Liver (tissue), 8 donors: ENCODE measurements at regions not wholly inside any gene's neighbourhood (a gene's known extent, or its start where the extent isn't known, plus 50 kb on each side); places are given as distances from the start of the nearest gene placed in this dataset.

Experiments
- DNase-seq: peaks from one replicate; pipeline ENCODE4 v3.0.0-alpha.2; 2017; ENCODE audit warnings: low spot score
- H3K27ac ChIP-seq, 2 donors: one replicate each; pipeline ENCODE4 v1.7.0; 2013; ENCODE audit warnings: inconsistent platforms in 2 of 2, low read length in 2 of 2, control low read depth in 1 of 2, low read depth in 1 of 2, mild to moderate bottlenecking in 1 of 2
- H3K27me3 ChIP-seq, 4 donors: one replicate each; pipeline versions ENCODE4 v1.6.1 to v1.7.0; 2013; ENCODE audit warnings: low read length in 3 of 4, inconsistent platforms in 1 of 4, mild to moderate bottlenecking in 1 of 4, moderate library complexity in 1 of 4; ENCODE audit not compliant: control insufficient read depth in 4 of 4, insufficient read depth in 4 of 4
- H3K36me3 ChIP-seq, 4 donors: one replicate each; pipeline versions ENCODE4 v1.6.1 to v1.7.0; 2013; ENCODE audit warnings: low read length in 3 of 4, mild to moderate bottlenecking in 3 of 4, low read depth in 1 of 4, moderate library complexity in 1 of 4; ENCODE audit not compliant: control insufficient read depth in 4 of 4, insufficient read depth in 3 of 4
- H3K4me1 ChIP-seq, 4 donors: one replicate each; pipeline versions ENCODE4 v1.6.1 to v1.7.0; 2013; ENCODE audit warnings: low read length in 3 of 4, mild to moderate bottlenecking in 3 of 4, moderate library complexity in 1 of 4; ENCODE audit not compliant: control insufficient read depth in 4 of 4, insufficient read depth in 4 of 4
- H3K4me3 ChIP-seq, 3 donors: one replicate each; pipeline versions ENCODE4 v1.6.1 to v1.7.0; 2013; ENCODE audit warnings: low read length in 3 of 3, control low read depth in 1 of 3, low read depth in 1 of 3, mild to moderate bottlenecking in 1 of 3
- H3K9ac ChIP-seq, 2 donors: one replicate each; pipeline ENCODE4 v1.7.0; 2013; ENCODE audit warnings: low read length in 2 of 2, mild to moderate bottlenecking in 2 of 2, moderate library complexity in 2 of 2, control low read depth in 1 of 2, low read depth in 1 of 2
- H3K9me3 ChIP-seq, 4 donors: one replicate each; pipeline versions ENCODE4 v1.6.1 to v1.7.0; 2013; ENCODE audit warnings: low read length in 3 of 4; ENCODE audit not compliant: control insufficient read depth in 4 of 4
- EGR1 ChIP-seq, 2 donors: IDR thresholded peaks; 2 replicates each; pipeline ENCODE4 v1.6.1; 2016 to 2018; ENCODE audit warnings: antibody characterized with exemption in 2 of 2, low read depth in 2 of 2
- FOXA1 ChIP-seq: IDR thresholded peaks from 2 replicates; pipeline ENCODE4 v1.6.1; 2016; ENCODE audit warnings: antibody characterized with exemption
- FOXA2 ChIP-seq: IDR thresholded peaks from 2 replicates; pipeline ENCODE4 v1.6.1; 2016; ENCODE audit warnings: antibody characterized with exemption
- GABPA ChIP-seq, 2 donors: IDR thresholded peaks in 1 of 2; conservative IDR thresholded peaks in 1 of 2; 2 replicates each; pipeline ENCODE4 v1.6.1; 2016; ENCODE audit warnings: antibody characterized with exemption in 2 of 2, mild to moderate bottlenecking in 1 of 2, moderate library complexity in 1 of 2
- HNF4A ChIP-seq, 2 donors: conservative IDR thresholded peaks; 2 replicates each; pipeline ENCODE4 v1.6.1; 2016; ENCODE audit warnings: antibody characterized with exemption in 2 of 2, mild to moderate bottlenecking in 2 of 2
- RAD21 ChIP-seq, 2 donors: IDR thresholded peaks; 2 replicates each; pipeline ENCODE4 v1.6.1; 2016; ENCODE audit warnings: antibody characterized with exemption in 2 of 2, mild to moderate bottlenecking in 2 of 2
- RXRA ChIP-seq, 2 donors: IDR thresholded peaks; 2 replicates each; pipeline ENCODE4 v1.6.1; 2017 to 2018; ENCODE audit warnings: antibody characterized with exemption in 2 of 2, mild to moderate bottlenecking in 1 of 2
- SP1 ChIP-seq: IDR thresholded peaks from 2 replicates; pipeline ENCODE4 v1.6.1; 2018; ENCODE audit warnings: antibody characterized with exemption, mild to moderate bottlenecking
- TAF1 ChIP-seq: conservative IDR thresholded peaks from 2 replicates; pipeline ENCODE4 v1.6.1; 2016; ENCODE audit warnings: antibody characterized with exemption, mild to moderate bottlenecking
- WGBS: extraction: QIAGEN DNeasy Blood & Tissue Kit; methylation state at CpG from one replicate; pipeline ENCODE4 v1.1.7; 2013; 5-methylcytosine and 5-hydroxymethylcytosine counted together
- TF ChIP-seq, protein P1 (sequence below): fragments of 150-350 bp; IDR thresholded peaks from 2 replicates; pipeline ENCODE4 v1.5.1; 2017; ENCODE audit warnings: improper control_type of control experiment, low read depth, low read length; ENCODE audit not compliant: missing input control
- TF ChIP-seq, protein P2 (sequence below): IDR thresholded peaks from 2 replicates; pipeline ENCODE4 v1.6.1; 2016; ENCODE audit warnings: antibody characterized with exemption
- TF ChIP-seq, protein P3 (sequence below): IDR thresholded peaks from 2 replicates; pipeline ENCODE4 v1.6.1; 2016; ENCODE audit warnings: antibody characterized with exemption
- TF ChIP-seq, protein P4 (sequence below): IDR thresholded peaks from 2 replicates; pipeline ENCODE4 v1.6.1; 2016; ENCODE audit warnings: antibody characterized with exemption, mild to moderate bottlenecking
- donor health status: healthy.
- donor health status: healthy.
- donor health status: healthy.
- donor health status: healthy.
- donor health status: healthy.

DNA sequence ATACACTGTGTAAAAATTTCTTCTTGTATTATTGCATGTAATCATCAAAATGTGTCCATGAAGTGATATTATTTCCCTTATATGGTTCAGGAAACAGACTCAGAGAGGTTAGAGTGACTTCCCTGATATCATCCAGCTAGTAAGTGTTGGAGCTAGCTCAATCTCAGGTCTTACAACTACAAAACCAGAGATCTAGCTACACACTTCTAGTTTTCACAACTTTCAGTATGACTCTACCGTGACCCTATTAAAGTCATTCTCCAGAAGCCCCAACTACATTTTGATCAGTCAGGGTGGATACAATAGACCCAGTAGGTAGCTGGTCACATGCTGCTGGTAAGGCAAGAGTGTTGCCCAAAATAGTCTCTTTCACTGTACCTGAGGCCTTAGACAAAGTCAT lies 165.3 kb downstream of the GOLIM4 start:
- H3K4me3 ChIP-seq, result no peak overlapping the region
- no peaks in the 10 kb centered on the region for H3K36me3 ChIP-seq
- H3K27ac ChIP-seq, result no peak overlapping the region
- TF ChIP-seq HNF4A (conservative IDR thresholded peaks at IDR 0.05), result no peak
- TF ChIP-seq, protein P1, sequence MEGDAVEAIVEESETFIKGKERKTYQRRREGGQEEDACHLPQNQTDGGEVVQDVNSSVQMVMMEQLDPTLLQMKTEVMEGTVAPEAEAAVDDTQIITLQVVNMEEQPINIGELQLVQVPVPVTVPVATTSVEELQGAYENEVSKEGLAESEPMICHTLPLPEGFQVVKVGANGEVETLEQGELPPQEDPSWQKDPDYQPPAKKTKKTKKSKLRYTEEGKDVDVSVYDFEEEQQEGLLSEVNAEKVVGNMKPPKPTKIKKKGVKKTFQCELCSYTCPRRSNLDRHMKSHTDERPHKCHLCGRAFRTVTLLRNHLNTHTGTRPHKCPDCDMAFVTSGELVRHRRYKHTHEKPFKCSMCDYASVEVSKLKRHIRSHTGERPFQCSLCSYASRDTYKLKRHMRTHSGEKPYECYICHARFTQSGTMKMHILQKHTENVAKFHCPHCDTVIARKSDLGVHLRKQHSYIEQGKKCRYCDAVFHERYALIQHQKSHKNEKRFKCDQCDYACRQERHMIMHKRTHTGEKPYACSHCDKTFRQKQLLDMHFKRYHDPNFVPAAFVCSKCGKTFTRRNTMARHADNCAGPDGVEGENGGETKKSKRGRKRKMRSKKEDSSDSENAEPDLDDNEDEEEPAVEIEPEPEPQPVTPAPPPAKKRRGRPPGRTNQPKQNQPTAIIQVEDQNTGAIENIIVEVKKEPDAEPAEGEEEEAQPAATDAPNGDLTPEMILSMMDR, result no peak
- no peak for TF ChIP-seq EGR1 (IDR thresholded peaks at IDR 0.05; ENCODE audit: low read depth in 2 of 2)
- TF ChIP-seq FOXA1, result no peak
- no peak for TF ChIP-seq FOXA2
- TF ChIP-seq, protein P2, sequence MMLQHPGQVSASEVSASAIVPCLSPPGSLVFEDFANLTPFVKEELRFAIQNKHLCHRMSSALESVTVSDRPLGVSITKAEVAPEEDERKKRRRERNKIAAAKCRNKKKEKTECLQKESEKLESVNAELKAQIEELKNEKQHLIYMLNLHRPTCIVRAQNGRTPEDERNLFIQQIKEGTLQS, result no peak
- no peak for TF ChIP-seq TAF1
- TF ChIP-seq, protein P3, sequence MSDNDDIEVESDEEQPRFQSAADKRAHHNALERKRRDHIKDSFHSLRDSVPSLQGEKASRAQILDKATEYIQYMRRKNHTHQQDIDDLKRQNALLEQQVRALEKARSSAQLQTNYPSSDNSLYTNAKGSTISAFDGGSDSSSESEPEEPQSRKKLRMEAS, result no peak
- no peak for TF ChIP-seq RXRA (IDR thresholded peaks at IDR 0.05)
- no peak for TF ChIP-seq SP1
- no peak for TF ChIP-seq RAD21 (IDR thresholded peaks at IDR 0.05)
- DNase-seq, result no peak
- H3K9me3 ChIP-seq, result no peaks in the 10 kb centered on the region
- H3K9ac ChIP-seq, result no peak overlapping the region
- no peaks in the 10 kb centered on the region for H3K27me3 ChIP-seq
- no peaks in the 10 kb centered on the region for H3K4me1 ChIP-seq
- 87% methylated on average over 1 of the region's 1 CpG for WGBS

DNA sequence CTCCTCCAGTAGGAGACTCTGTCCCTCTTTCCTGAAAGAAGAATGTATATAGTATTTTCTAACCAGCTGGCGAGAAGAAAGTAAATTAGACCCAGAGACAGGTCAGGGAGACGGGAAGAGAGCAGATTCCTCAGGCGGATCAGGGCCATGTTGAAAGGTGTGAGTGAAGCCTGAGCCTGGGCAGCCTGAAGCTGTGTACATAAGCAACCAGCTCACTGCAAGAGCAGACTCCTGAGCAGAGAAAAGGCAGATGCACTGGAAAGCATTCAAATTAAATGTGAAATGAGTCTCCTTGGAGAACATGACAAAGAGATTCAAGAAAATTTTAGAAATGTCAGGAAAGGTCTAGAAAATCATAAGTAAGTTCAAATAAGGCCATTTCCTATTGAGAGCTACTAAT lies 165.8 kb downstream of the GOLIM4 start:
- no peak overlapping the region for H3K9ac ChIP-seq
- no peaks in the 10 kb centered on the region for H3K9me3 ChIP-seq
- 85% methylated on average over 3 of the region's 3 CpGs for WGBS
- DNase-seq, result no peak
- no peaks in the 10 kb centered on the region for H3K27me3 ChIP-seq
- H3K36me3 ChIP-seq, result no peaks in the 10 kb centered on the region
- H3K27ac ChIP-seq, result no peak overlapping the region
- TF ChIP-seq GABPA (IDR thresholded peaks at IDR 0.05 in 1 of 2, conservative IDR thresholded peaks at IDR 0.05 in 1 of 2) (no peak), EGR1 (IDR thresholded peaks at IDR 0.05; ENCODE audit: low read depth in 2 of 2) (no peak), FOXA1 (no peak)
- TF ChIP-seq, protein P4, sequence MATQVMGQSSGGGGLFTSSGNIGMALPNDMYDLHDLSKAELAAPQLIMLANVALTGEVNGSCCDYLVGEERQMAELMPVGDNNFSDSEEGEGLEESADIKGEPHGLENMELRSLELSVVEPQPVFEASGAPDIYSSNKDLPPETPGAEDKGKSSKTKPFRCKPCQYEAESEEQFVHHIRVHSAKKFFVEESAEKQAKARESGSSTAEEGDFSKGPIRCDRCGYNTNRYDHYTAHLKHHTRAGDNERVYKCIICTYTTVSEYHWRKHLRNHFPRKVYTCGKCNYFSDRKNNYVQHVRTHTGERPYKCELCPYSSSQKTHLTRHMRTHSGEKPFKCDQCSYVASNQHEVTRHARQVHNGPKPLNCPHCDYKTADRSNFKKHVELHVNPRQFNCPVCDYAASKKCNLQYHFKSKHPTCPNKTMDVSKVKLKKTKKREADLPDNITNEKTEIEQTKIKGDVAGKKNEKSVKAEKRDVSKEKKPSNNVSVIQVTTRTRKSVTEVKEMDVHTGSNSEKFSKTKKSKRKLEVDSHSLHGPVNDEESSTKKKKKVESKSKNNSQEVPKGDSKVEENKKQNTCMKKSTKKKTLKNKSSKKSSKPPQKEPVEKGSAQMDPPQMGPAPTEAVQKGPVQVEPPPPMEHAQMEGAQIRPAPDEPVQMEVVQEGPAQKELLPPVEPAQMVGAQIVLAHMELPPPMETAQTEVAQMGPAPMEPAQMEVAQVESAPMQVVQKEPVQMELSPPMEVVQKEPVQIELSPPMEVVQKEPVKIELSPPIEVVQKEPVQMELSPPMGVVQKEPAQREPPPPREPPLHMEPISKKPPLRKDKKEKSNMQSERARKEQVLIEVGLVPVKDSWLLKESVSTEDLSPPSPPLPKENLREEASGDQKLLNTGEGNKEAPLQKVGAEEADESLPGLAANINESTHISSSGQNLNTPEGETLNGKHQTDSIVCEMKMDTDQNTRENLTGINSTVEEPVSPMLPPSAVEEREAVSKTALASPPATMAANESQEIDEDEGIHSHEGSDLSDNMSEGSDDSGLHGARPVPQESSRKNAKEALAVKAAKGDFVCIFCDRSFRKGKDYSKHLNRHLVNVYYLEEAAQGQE, result no peak
- TF ChIP-seq, protein P2, result no peak
- no peak overlapping the region for H3K4me3 ChIP-seq
- no peaks in the 10 kb centered on the region for H3K4me1 ChIP-seq
